ENCODE measurements at regions not wholly inside any gene's neighbourhood (a gene's known extent, or its start where the extent isn't known, plus 50 kb on each side); places are given as distances from the start of the nearest gene placed in this dataset.

DNA sequence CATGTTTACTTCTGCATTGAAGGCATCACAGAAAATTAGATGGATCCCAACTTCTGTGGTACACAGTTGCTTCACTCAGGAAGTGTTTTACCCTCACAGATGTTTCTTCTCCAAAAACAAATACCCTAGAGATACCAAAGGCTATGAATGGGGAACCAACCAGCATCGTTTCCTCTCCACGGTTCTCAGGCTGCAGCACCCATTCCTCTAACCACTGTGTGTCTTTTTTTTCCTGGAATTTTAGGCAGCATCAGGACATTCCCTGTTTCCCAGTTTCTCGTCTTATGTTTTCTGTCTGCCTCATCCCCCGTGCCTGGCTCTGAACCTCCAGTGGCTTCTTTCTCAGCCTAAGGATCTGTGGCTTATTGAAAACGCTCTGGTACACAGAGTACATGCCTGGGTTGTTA lies 72.0 kb upstream of the TBX5 start:
- Mint-ChIP-seq H3K27ac (no peak overlapping the region), H3K4me3 (no peak overlapping the region), H3K9me3 (no peaks in the 10 kb centered on the region), H3K27me3 (peaks cover 94% of the 10 kb centered on the region), H3K4me1 (ENCODE audit: unreplicated experiment) (peaks cover 5% of the 10 kb centered on the region), H3K36me3 (no peaks in the 10 kb centered on the region)
- DNase-seq (ENCODE audit: extremely low spot score, unreplicated experiment), result no peak
- TF ChIP-seq, protein P1, sequence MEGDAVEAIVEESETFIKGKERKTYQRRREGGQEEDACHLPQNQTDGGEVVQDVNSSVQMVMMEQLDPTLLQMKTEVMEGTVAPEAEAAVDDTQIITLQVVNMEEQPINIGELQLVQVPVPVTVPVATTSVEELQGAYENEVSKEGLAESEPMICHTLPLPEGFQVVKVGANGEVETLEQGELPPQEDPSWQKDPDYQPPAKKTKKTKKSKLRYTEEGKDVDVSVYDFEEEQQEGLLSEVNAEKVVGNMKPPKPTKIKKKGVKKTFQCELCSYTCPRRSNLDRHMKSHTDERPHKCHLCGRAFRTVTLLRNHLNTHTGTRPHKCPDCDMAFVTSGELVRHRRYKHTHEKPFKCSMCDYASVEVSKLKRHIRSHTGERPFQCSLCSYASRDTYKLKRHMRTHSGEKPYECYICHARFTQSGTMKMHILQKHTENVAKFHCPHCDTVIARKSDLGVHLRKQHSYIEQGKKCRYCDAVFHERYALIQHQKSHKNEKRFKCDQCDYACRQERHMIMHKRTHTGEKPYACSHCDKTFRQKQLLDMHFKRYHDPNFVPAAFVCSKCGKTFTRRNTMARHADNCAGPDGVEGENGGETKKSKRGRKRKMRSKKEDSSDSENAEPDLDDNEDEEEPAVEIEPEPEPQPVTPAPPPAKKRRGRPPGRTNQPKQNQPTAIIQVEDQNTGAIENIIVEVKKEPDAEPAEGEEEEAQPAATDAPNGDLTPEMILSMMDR (conservative IDR thresholded peaks at IDR 0.05), result no peak

DNA sequence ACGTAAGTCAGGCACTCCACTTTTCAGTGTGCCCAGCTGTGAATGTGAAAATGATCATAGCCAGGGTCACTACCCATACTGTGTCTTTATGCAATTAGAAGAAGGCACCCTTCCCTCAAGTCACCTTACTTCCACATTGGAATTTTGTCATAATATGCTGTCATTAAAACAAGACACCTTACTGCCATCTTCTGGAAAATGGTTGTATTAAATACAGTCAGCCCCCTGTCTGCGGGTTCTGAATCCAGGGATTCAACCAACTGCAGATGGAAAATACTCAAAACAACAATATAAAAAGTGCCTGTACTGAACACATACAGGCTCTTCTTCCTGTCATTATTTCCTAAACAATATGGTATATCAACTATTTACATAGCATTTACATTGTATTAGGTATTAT lies 70.2 kb upstream of the TBX5 start:
- Mint-ChIP-seq H3K36me3 (no peaks in the 10 kb centered on the region), H3K4me1 (ENCODE audit: unreplicated experiment) (peaks cover 5% of the 10 kb centered on the region), H3K4me3 (no peak overlapping the region), H3K27me3 (peaks cover 93% of the 10 kb centered on the region), H3K9me3 (no peaks in the 10 kb centered on the region), H3K27ac (no peak overlapping the region)
- TF ChIP-seq, protein P1 (conservative IDR thresholded peaks at IDR 0.05), result peak; percentile 61
- DNase-seq (ENCODE audit: extremely low spot score, unreplicated experiment), result no peak

DNA sequence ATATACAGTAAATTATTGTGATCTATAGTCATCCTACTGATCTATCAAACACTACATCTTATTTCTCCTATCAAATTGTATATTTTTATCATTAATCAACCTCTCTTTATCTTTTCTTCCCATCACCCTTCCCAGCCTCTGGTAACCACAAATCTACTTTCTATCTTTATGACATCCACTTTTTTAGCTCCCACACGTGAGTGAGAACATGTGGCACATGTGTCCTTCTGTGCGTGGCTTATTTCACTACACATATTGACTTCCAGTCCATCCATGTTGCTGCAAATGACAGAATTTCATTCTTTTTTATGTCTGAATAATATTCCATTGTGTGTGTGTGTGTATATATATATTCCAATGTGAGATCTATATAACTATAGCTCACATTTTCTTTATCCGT lies 67.8 kb upstream of the TBX5 start:
- Mint-ChIP-seq H3K27ac (no peak overlapping the region), H3K36me3 (no peaks in the 10 kb centered on the region), H3K27me3 (peaks cover 80% of the 10 kb centered on the region), H3K4me1 (ENCODE audit: unreplicated experiment) (no peaks in the 10 kb centered on the region), H3K4me3 (no peak overlapping the region), H3K9me3 (no peaks in the 10 kb centered on the region)
- DNase-seq (ENCODE audit: extremely low spot score, unreplicated experiment), result no peak
- TF ChIP-seq, protein P1 (conservative IDR thresholded peaks at IDR 0.05), result no peak

DNA sequence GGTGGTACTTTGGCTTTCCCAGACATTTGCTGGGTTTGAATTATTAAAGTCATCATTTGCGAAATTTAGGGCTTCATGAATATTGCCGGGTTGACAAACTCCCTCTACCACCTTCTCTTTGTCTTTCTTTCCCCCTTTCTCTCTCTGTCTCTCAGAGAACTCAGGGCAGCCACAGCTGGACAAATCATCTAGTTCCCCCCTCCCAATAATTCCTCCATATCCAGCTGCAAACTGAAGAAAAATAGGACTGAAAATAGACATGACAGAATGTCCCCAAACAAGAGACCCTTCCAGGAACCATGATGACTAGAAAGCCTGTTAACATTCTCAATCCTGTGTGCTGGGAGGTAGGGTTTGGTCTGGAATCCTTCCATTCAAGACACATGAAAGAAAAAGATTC lies 67.1 kb upstream of the TBX5 start:
- Mint-ChIP-seq H3K36me3 (no peaks in the 10 kb centered on the region), H3K27ac (no peak overlapping the region), H3K4me3 (no peak overlapping the region), H3K4me1 (ENCODE audit: unreplicated experiment) (no peaks in the 10 kb centered on the region), H3K27me3 (peaks cover 80% of the 10 kb centered on the region), H3K9me3 (no peaks in the 10 kb centered on the region)
- no peak for DNase-seq (ENCODE audit: extremely low spot score, unreplicated experiment)
- TF ChIP-seq, protein P1 (conservative IDR thresholded peaks at IDR 0.05), result no peak

DNA sequence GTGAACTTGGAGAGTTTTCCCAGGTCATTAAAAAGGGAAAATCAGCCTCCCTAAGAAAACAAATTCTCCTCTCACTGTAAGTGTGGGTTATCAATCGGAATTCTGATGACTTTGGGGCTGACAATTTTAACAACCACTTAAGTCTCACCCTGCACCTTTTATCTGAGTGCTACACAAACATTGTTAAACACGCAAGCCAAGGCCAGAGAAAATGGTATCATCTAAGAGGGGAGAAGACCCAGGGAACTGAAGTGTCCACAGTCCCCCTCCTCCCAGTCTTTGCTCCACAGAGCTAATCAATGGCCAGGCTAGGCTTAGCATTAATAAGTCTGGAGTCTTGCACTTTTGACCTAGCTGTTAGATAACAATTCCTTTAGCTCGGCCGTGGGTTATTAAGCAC lies 51.7 kb upstream of the TBX5 start:
- Mint-ChIP-seq H3K27me3 (peaks cover 88% of the 10 kb centered on the region), H3K4me1 (ENCODE audit: unreplicated experiment) (no peaks in the 10 kb centered on the region)

More for the DNA sequence above, 51.7 kb upstream of the TBX5 start:
- H3K36me3 Mint-ChIP-seq, result no peaks in the 10 kb centered on the region
- no peak overlapping the region for H3K4me3 Mint-ChIP-seq
- TF ChIP-seq, protein P1 (conservative IDR thresholded peaks at IDR 0.05), result no peak
- H3K9me3 Mint-ChIP-seq, result no peaks in the 10 kb centered on the region
- no peak overlapping the region for H3K27ac Mint-ChIP-seq
- no peak for DNase-seq (ENCODE audit: extremely low spot score, unreplicated experiment)

Measured in type B pancreatic cell (in vitro differentiated cells).